ENCODE measurements at regions not wholly inside any gene's neighbourhood (a gene's known extent, or its start where the extent isn't known, plus 50 kb on each side); places are given as distances from the start of the nearest gene placed in this dataset.

- no peak for DNase-seq
Observed at GRCh38 chr15:80308002-80308401, 56.0 kb upstream of the CTXND1 start.

- no peak for DNase-seq
Observed at GRCh38 chr15:80309769-80310384, 57.9 kb upstream of the CTXND1 start.

DNA sequence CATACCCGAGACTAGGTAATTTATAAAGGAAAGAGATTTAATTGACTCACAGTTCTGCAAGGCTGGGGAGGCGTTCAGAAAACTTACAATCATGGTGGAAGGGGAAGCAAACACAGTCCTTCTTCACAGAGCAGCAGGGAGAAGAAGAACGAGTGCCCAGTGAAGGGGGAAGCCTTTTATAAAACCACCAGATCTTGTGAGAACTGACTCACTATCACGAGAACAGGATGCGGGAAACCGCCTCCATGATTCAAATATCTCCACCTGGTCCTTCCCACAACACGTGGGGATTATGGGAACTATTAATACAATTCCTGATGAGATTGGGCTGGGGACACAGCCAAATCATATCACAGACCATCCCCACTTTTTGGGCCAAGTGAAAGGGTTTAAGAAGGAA lies 58.8 kb upstream of the CTXND1 start:
- peak; percentile 15 for DNase-seq

DNA sequence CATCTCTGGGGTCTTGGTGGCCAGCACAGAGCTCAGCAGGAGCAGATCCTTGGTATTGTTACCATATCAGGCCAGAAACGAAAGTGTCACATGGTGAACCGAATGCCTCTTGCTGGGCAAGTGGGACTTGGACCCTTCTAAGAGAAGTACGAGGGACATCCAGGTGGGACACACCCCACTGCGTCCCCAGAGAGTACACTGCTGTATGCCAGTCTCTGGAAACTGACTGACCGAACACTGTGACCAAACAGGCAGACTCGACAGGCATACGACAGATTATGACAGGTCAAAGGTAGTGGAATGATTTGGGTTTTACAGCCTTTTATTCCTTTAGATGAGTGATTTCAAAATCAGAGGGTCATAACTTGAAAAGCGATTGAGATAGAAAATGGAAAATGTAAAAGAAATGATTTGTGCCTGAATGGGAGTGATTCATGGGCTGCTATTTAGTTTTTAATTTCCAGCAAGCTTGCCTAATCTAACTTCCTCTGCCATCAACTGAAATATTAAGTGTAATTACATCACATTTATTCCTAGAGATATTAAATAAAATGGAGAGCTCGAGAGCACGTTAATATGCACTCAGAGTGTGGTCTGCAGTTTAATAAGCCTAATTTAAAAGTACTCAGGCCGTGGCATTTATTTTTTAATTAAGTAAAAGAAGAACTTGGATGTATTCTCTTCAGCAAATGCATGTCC lies 63.4 kb upstream of the CTXND1 start:
- DNase-seq: no peak

DNA sequence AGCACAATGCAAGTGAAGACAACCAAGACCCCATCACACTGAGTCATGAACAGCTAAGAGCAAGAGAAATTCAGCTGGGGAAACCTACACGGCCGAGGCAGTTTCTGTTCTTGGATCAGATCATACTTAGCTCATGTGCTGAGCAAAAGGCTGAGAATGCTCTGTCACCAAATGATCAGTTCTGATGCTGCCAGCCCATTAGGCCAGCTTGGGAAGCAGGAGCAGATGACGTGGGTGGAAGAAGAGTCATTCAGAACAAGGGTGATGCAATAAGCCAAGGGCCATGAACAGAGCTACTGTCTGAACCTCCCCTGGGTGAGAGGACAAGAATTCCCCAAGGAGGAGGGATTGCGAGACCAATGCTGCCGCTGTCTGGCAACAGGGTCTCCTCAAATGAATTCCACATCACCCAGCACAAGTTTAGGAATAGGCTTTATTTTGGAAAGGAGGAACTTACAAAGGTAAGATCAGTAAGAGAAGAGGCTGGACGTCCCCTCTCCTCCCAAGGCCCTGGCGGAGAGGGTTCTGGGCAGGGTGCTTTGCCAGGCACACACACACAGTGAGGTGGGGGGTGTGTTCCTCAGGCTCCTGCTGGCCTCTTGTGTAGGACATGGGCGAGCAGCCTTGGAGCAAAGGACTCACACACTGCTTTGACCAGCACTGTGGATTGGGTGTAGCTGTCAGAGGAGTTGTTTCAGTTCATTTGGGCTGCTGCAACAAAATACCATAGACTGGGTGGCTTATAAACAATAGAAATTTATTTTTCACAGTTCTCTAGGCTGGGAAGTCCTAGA lies 65.6 kb upstream of the CTXND1 start:
- DNase-seq: peak; percentile 38

DNA sequence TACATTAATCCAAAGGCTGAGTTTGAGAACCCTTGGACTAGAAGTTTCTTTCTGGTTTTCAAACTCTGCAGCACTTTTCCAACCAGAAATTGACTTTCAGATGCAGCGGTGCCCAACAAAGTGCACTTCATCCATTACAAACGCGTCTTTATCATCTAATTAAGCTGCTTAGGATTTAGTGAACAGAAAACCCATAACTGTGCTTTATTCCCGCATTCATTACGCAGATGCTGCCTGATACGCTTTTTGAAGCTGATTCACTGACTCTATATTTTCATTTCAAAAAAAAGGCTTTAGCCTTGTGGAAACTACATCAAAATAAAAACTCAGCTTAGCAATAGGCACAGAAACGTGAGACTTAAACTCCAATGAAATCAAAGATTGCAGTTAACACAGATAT lies 69.8 kb upstream of the CTXND1 start:
- no peak for DNase-seq

GRCh38 chr15:80323285-80323684 lies 71.3 kb upstream of the CTXND1 start:
- no peak for DNase-seq

- DNase-seq: no peak
Observed at GRCh38 chr15:80324545-80325080, 72.6 kb upstream of the CTXND1 start.

DNA sequence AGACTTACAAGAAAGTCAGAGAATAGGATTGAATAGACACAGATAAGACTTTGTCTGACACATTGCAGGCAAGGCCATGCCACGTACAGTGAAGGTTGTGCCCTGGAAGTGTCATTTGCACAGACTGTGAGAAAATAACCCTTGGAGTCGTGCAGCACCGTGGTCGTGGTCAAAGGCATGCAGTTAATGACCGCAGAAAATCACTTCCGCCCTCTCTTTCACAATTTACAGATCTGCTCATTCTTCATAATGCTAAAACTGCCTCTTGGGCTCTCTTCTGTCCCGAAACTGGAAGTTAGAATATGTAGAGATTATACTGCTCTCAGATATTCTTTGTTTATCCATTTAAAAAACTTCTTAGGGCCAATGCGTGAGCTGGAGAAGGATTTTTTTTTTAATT lies 73.2 kb upstream of the CTXND1 start:
- DNase-seq: peak; percentile 93

DNA sequence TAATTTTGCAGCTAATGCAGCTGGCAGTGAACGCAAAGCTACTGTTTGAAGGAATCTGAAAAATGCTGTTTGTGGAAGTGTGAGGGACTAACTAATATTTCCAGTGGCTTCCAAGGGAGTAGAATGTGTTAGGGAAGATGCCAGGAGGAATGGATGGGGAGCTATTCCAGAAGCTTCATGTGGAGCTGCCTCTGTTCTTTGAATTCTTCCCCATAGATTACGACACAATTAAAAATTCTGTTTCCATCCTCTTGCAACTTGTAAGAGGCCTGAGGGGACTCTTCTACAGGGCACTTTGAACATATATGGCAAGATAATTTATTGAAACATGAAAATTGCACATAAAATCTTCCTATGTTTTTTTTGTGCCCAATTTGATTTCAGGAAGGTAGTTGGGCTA lies 74.3 kb upstream of the CTXND1 start:
- DNase-seq: no peak

DNA sequence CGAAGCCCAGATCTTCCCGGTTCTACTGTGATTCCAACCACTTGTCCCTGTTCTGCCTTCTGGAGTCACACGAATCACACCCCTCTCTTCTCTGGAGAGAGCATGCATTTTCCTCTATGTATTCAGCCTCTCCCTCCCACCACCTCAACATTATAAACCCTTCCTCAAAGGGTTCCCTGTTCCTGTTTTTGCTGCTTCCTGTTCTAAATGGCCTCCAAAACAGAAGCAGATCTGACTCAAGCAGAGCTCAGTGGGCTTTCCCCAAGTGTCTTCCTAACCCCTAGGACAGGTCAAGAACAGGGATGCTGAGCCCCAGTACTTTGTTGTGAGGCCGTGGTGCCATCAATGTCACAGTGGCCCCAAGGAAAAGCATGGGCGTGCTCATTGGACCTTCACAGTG lies 75.7 kb upstream of the ARNT2 start:
- peak; percentile 75 for DNase-seq

DNA sequence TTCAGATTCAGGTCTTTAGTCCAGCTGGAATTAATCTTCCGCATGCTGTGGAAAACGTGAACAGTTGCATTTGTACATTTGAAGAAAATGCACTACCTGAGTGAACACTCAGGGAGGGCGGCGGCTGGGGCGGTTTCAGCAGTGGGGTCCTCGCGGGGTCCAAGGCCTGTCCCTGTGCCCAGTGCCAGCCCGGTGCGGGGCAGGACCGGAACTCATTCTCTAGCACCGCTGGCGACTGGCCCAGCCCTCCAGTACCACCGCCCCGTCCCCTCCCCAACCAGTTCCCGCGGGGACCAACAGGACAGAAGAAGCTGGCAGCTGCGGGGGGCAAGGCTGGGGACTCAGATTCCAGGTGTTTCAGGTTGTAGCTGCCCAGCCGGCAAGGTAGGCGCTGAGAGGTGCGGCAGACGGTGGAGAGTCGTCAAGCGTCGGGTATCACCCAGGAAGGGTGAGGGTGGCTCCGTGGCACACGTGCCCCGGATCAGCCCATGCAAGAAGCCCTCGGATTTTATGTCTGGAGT lies 72.2 kb upstream of the ARNT2 start:
- DNase-seq: no peak

- DNase-seq: peak; percentile 81
Observed at GRCh38 chr15:80333261-80333660, 70.9 kb upstream of the ARNT2 start.

- no peak for DNase-seq
Observed at GRCh38 chr15:80334521-80334920, 69.7 kb upstream of the ARNT2 start.

- no peak for DNase-seq
Observed at GRCh38 chr15:80339601-80340000, 64.6 kb upstream of the ARNT2 start.

DNA sequence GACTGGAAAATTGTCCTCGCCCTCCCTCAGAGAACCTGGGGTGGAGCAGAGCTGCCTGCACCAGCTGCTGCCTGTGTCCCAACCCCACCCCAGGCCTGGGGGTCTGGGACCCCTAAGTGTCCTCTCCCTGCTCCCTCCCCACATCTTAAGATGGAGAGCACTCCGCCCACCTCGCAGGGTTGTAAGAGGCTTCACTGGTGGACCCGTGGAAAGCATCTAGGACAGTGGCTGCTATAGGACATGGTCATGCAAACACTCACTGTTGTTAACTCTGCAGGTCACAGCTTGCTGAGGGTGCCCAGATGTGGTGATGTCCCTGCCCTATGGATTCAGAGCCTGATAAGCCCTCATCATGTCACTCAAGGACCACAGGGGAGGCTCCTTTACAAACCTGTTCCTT lies 62.0 kb upstream of the ARNT2 start:
- no peak for DNase-seq

GRCh38 chr15:80343554-80343992 lies 60.6 kb upstream of the ARNT2 start:
- DNase-seq: peak; percentile 3

DNA sequence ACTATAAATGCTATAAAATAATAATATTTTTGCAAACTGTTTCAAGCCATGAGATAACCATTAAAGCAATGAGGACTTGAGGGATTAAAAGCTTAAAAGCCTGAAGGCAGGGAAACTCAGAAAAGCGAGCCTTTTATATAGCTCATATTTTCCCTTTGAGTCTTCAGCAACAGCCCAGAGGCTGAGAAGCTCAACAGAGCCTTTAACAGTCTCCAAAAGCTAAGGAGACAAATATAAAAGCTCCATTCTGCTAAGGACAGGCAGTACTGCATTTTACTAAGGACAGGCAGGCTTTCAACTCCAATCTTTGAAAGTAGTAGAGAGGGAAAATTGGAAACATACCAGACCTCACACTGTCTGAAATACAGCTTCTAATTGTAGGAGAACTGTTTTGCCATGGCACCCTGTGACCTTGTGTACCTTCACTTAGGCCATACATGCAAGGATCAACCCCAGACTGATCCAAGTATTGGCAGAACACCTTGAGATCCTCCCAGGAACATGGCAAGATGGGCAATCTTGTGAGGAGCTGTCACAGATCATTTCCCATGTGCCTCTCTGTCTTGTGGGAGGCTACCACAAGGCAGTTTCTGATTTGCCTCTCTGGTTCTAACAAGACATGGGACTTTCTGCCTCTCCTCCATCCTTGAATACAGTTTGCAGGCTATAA lies 53.1 kb upstream of the ARNT2 start:
- DNase-seq: no peak
